HG02938 (cell line): ENCODE measurements at regions not wholly inside any gene's neighbourhood (a gene's known extent, or its start where the extent isn't known, plus 50 kb on each side); places are given as distances from the start of the nearest gene placed in this dataset.
A peak's percentile ranks its signal among the peaks of the same experiment; 100 is the strongest.
"Not testable (repeated sequence)": the region's sequence is repeated elsewhere in the genome, so short reads cannot be mapped to it uniquely, and the experiment has no call there.

Experiments
- ATAC-seq: cut with Tn5 transposase; IDR thresholded peaks from one replicate; pipeline ENCODE4 v1.9.1; 2021; ENCODE audit warnings: mild to moderate bottlenecking, moderate library complexity; ENCODE audit not compliant: unreplicated experiment

DNA sequence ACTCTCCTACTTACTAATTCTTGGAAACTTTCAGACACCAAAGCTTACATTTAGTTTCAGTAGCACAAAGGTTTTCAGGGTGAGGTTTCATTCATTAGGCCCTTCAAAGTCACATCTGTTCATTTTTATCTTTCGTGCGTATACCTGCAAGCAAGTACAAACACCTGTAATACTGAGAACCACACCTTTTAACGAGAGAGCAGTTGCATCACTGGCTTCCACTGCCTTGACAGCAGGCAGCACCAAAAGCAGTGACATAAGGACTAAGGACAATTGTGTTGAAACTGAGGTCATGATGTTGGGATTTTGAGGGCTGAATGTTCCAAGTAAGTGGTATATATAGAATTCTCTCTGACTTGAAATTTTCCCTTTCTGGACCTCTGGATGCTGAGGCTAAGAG lies 61.1 kb downstream of the GOLGA6L25 start:
- ATAC-seq: not testable (repeated sequence)

GRCh38 chr15:28621704-28622103 lies 68.3 kb downstream of the GOLGA6L25 start:
- ATAC-seq: not testable (repeated sequence)

GRCh38 chr15:28622197-28622596 lies 68.8 kb downstream of the GOLGA6L25 start:
- ATAC-seq: peak; percentile 69

DNA sequence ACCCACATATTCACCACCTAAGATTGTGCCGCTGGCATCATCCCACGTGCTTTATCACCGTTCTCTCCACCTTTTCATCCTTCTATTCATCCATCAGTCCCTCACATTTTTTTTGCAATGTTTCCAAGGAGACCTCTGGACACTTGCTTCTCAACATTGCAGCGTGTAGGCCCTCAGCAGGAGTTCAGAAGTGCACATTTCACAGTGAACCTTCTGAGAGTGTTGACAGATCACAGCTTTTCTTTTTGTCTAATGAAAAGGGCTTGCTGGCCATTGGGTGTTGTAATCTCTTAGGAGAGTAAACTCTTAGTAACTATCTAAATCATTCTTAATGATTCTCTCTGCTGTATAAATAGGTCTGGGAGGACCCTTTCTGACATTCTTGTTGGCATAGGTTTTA lies 71.0 kb downstream of the GOLGA6L25 start:
- not testable (repeated sequence) for ATAC-seq

DNA sequence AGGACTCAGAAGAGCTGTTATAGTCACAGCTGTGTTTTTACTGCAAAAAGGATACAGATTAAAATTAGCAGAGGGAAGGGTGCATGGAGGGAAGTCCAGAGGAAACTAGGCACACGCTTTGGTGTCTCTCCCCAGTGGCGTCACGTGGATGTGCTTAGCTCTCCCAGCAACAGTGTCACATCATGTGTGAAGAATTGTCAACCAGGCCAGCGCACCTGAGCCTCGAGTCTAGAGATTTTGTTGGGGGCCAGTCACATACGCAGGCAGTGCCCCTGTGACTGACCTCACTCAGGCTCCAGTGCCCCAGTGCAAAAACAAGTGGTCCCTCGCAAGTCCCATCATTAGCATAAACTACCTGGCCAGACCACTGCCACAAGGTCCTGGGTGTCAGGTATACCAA lies 73.2 kb downstream of the GOLGA8M start:
- not testable (repeated sequence) for ATAC-seq
